Lung (tissue), 11 donors: ENCODE measurements at regions not wholly inside any gene's neighbourhood (a gene's known extent, or its start where the extent isn't known, plus 50 kb on each side); places are given as distances from the start of the nearest gene placed in this dataset.
"Not testable (repeated sequence)": the region's sequence is repeated elsewhere in the genome, so short reads cannot be mapped to it uniquely, and the experiment has no call there.

Experiments used
- ATAC-seq: fragments of 200-7000 bp; cut with Tn5 transposase; one replicate; pipeline ENCODE4 v1.9.1; 2020; ENCODE audit warnings: moderate number of reproducible peaks; ENCODE audit not compliant: insufficient read depth, low FRiP score
- DNase-seq, 3 donors: peaks; one replicate each; pipeline ENCODE4 v3.0.0-alpha.2; 2013 to 2017
- H3K27ac ChIP-seq, 2 donors: one replicate each; pipeline ENCODE4 v1.5.1; 2013; ENCODE audit warnings: mild to moderate bottlenecking in 2 of 2, moderate library complexity in 2 of 2, control low read depth in 1 of 2, inconsistent platforms in 1 of 2, low read depth in 1 of 2, low read length in 1 of 2
- H3K27me3 ChIP-seq, 3 donors: one replicate each; pipeline ENCODE4 v1.5.1; 2013; ENCODE audit warnings: low read length in 2 of 3; ENCODE audit not compliant: control insufficient read depth in 3 of 3, insufficient read depth in 3 of 3
- H3K36me3 ChIP-seq, 4 donors: one replicate each; pipeline ENCODE4 v1.5.1; 2013; ENCODE audit warnings: low read length in 4 of 4, mild to moderate bottlenecking in 1 of 4, moderate library complexity in 1 of 4; ENCODE audit not compliant: control insufficient read depth in 4 of 4, insufficient read depth in 4 of 4
- H3K4me1 ChIP-seq, 5 donors: one replicate each; pipeline ENCODE4 v1.5.1; 2013; ENCODE audit warnings: low read length in 5 of 5, mild to moderate bottlenecking in 2 of 5, moderate library complexity in 1 of 5; ENCODE audit not compliant: control insufficient read depth in 5 of 5, insufficient read depth in 5 of 5
- H3K4me3 ChIP-seq: one replicate; pipeline ENCODE4 v1.5.1; 2013; ENCODE audit warnings: mild to moderate bottlenecking, control low read depth, moderate library complexity
- H3K9ac ChIP-seq, 2 donors: one replicate each; pipeline ENCODE4 v1.5.1; 2013; ENCODE audit warnings: low read length in 2 of 2, control low read depth in 1 of 2; ENCODE audit not compliant: insufficient read depth in 1 of 2
- H3K9me3 ChIP-seq, 4 donors: one replicate each; pipeline ENCODE4 v1.5.1; 2013; ENCODE audit warnings: low read length in 3 of 4, mild to moderate bottlenecking in 1 of 4, moderate library complexity in 1 of 4; ENCODE audit not compliant: control insufficient read depth in 4 of 4, insufficient read depth in 3 of 4
- WGBS, 2 donors: extraction: QIAGEN DNeasy Blood & Tissue Kit; methylation state at CpG; one replicate each; pipeline ENCODE4 v1.1.7; 2013; 5-methylcytosine and 5-hydroxymethylcytosine counted together
- TF ChIP-seq, protein P1 (sequence below): IDR thresholded peaks from 2 replicates; pipeline ENCODE4 v1.5.1; 2012; ENCODE audit warnings: mild to moderate bottlenecking; ENCODE audit errors: control extremely low read depth, extremely low read depth
- donor health status: control.
- donor health status: control.
- donor health status: Bipolar disorder and iron deficiency.
- donor health status: healthy.
- donor health status: DM: yes; HTN: yes; CAD: no.

DNA sequence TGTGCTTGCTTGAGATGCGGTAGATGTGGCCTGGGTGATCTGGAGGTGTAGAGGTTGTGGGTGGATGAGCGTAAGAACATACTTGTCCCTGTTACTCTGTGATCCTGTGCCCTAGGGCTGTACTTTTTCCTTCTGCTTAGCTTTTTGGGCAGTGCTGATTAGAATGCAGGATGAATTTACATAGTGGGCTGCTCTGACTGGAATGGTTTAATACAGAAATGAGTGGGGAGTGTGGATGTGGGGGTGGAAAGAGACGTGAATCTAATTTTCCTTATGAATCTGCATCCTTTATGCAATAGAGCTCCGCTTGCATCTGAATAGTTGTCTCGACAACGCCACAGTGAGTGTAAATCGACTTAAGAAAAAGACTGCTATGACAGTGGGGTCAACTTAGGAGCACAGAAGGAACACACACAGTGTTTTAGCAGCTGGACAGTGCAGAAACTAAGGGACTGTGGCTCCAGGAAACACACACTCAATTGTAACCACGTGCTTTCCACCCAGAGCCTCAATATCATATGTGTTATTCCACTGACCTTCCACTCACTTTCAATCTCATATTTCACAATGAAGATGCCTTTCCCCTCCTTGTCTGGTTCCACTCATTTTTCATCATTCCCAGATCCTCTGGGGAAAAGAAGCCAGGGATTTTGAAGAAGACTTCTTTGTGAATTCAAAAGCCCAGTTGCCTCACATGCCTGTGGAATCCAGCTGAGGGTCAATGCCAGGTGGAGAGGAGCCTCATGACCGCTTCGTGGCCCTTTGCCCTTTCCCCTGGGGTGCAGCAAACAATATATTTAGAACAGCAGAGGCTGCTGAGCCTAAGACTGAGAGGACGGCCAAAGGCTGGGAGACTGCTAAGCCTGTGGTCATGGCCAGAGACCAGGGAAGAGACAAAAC lies 91.4 kb downstream of the BMP15 start:
- H3K36me3 ChIP-seq, H3K9me3 ChIP-seq, H3K9ac ChIP-seq, ATAC-seq, H3K4me1 ChIP-seq, DNase-seq, H3K4me3 ChIP-seq, H3K27me3 ChIP-seq, H3K27ac ChIP-seq: not testable (repeated sequence)
- WGBS, 2 donors: 68 to 87% methylated on average over 10 to 11 of the region's 11 CpGs

DNA sequence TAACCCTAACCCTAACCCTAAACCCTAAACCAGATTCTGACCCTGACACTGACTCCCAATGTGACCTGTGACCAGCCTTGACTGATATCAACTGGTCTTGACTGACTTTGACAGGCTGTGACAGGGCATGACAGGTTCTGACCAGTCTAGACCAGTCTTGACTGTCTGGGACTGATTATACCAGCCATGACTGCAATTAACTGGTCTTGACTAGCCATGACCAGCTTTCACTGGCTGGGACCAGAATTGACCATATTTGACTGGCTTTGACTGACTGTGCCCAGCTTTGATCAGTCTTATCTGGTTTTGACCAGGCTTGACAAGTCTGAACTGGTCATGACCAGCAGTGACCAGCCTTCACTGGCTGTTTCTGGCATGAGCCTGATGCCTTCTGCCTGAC lies 95.5 kb downstream of the BMP15 start:
- H3K27ac ChIP-seq: no peak overlapping the region
- no peak for DNase-seq

DNA sequence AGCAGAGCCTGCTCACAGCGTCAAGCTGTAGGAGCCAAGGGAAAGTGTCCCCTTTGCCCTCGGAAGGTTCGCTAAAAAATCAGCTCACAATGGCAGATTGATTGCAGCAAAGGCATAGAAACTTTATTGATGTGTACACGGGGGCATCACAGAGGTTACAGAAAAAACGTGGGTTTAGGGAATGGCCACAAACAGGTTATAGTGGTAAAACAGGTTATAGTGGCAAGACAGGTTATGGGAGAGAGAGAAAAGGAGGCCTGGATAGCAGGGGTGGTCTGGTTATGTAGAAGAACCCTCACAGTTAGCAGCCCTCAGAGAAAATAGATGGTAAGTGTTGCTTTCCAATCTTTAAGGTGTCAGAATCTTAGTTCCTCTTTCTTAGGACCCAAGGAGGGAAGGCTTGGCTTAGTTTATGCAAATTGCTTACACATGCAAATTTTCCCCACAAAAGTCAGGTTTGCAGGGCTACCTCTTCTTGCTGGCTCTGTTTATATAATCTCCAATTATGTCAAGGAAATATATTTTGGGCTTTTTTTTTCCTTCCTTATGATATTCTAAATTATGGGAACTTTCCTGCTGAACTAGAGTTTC lies 113.7 kb downstream of the BMP15 start:
- 45 to 55% methylated on average over 5 of the region's 5 CpGs for WGBS, 2 donors

More for the DNA sequence above, 95.5 kb downstream of the BMP15 start:
- Histone ChIP-seq H3K9ac (no peak overlapping the region), H3K9me3 (peaks cover 0 to 2% (median 0%) of the 10 kb centered on the region in 4 donors), H3K27me3 (peaks cover 0 to 8% (median 3%) of the 10 kb centered on the region in 3 donors), H3K4me1 (no peaks in the 10 kb centered on the region), H3K4me3 (no peak overlapping the region), H3K36me3 (no peaks in the 10 kb centered on the region)
- ATAC-seq: no peak
- TF ChIP-seq, protein P1, sequence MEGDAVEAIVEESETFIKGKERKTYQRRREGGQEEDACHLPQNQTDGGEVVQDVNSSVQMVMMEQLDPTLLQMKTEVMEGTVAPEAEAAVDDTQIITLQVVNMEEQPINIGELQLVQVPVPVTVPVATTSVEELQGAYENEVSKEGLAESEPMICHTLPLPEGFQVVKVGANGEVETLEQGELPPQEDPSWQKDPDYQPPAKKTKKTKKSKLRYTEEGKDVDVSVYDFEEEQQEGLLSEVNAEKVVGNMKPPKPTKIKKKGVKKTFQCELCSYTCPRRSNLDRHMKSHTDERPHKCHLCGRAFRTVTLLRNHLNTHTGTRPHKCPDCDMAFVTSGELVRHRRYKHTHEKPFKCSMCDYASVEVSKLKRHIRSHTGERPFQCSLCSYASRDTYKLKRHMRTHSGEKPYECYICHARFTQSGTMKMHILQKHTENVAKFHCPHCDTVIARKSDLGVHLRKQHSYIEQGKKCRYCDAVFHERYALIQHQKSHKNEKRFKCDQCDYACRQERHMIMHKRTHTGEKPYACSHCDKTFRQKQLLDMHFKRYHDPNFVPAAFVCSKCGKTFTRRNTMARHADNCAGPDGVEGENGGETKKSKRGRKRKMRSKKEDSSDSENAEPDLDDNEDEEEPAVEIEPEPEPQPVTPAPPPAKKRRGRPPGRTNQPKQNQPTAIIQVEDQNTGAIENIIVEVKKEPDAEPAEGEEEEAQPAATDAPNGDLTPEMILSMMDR: no peak

DNA sequence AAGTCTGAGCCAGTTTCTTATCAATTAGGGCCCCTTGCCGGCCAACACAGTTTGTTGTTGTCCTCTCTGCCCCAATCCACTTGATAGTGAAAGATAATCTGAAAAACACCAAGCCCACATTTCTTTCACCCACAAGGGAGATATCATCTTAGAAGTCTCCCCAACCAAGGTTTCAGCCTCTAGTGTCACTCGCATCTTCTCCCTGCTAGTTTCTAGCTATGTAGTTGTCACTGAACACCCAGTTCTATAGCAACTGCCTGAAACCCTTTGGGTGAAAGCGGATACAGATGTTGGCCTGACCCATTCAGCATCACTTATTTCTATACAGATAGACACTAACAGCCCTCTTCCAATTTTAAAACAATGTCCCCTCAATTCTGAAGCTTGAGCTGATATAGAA lies 116.3 kb downstream of the BMP15 start:
- DNase-seq: no peak
- Histone ChIP-seq H3K9ac (no peak overlapping the region), H3K36me3 (no peaks in the 10 kb centered on the region), H3K27me3 (peaks cover 0 to 11% (median 2%) of the 10 kb centered on the region in 3 donors), H3K27ac (no peak overlapping the region), H3K4me1 (no peaks in the 10 kb centered on the region), H3K9me3 (peaks cover 0 to 4% (median 0%) of the 10 kb centered on the region in 4 donors), H3K4me3 (no peak overlapping the region)
- TF ChIP-seq, protein P1: no peak
- ATAC-seq: no peak
- 81 to 89% methylated on average over 3 of the region's 3 CpGs for WGBS, 2 donors

More for the DNA sequence above, 113.7 kb downstream of the BMP15 start:
- peak in 2 of 3 donors; percentile 1 for DNase-seq
- H3K9me3 ChIP-seq: peaks cover 0 to 3% (median 0%) of the 10 kb centered on the region in 4 donors
- no peak overlapping the region for H3K9ac ChIP-seq
- no peaks in the 10 kb centered on the region for H3K36me3 ChIP-seq
- ATAC-seq: no peak
- H3K27ac ChIP-seq: no peak overlapping the region
- H3K27me3 ChIP-seq: peaks cover 0 to 11% (median 1%) of the 10 kb centered on the region in 3 donors
- H3K4me1 ChIP-seq: no peaks in the 10 kb centered on the region
- H3K4me3 ChIP-seq: no peak overlapping the region
- TF ChIP-seq, protein P1: no peak
